B cell (primary cell): ENCODE measurements at regions not wholly inside any gene's neighbourhood (a gene's known extent, or its start where the extent isn't known, plus 50 kb on each side); places are given as distances from the start of the nearest gene placed in this dataset.

Source experiments
- ATAC-seq: fragments of 200-7000 bp; cut with Tn5 transposase; one replicate; pipeline ENCODE4 v1.10.0; 2021; ENCODE audit warnings: low read depth, mild to moderate bottlenecking, moderate number of reproducible peaks, moderate library complexity
- CTCF ChIA-PET: fragments of 350-600 bp; sonication (Branson Sonifier 250); formaldehyde crosslinking; loops from one replicate; lab custom pipeline; 2021; ENCODE audit warnings: antibody characterized with exemption, inconsistent platforms; lab: Charles Lee
- POLR2A ChIA-PET: fragments of 350-600 bp; sonication (Branson Sonifier 250); formaldehyde crosslinking; loops from one replicate; lab custom pipeline; 2021; ENCODE audit warnings: antibody characterized with exemption; lab: Charles Lee
- DNase-seq: peaks from one replicate; pipeline ENCODE4 v3.0.0; 2013
- H2AFZ ChIP-seq: 2 replicates; pipeline ENCODE4 v1.6.1; 2012; ENCODE audit warnings: mild to moderate bottlenecking, low read depth, low read length; ENCODE audit not compliant: insufficient read depth, poor library complexity, severe bottlenecking
- H3K27ac ChIP-seq, 2 donors: 1 replicate in 1 of 2; 2 replicates in 1 of 2; pipeline ENCODE4 v1.5.1; 2012 to 2013; ENCODE audit warnings: low read length in 2 of 2, mild to moderate bottlenecking in 2 of 2, moderate library complexity in 1 of 2
- H3K27me3 ChIP-seq, 4 experiments: fragments of 200-600 bp in 1 of 4; sonication (generic) in 1 of 4; replicated peaks in 1 of 4; 1 replicate in 2 of 4; 2 replicates in 2 of 4; pipeline versions ENCODE4 v1.6.1 to v1.7.0; 2013 to 2016; ENCODE audit warnings: low read length in 3 of 4, mild to moderate bottlenecking in 2 of 4, mixed read lengths in 1 of 4, moderate library complexity in 1 of 4; ENCODE audit not compliant: insufficient read depth in 4 of 4, control insufficient read depth in 3 of 4; ENCODE audit errors: control extremely low read depth in 1 of 4
- H3K36me3 ChIP-seq, 2 experiments: replicated peaks in 1 of 2; 1 replicate in 1 of 2; 2 replicates in 1 of 2; pipeline versions ENCODE4 v1.6.1 to v1.7.1; 2013; ENCODE audit warnings: low read length in 1 of 2; ENCODE audit not compliant: insufficient read depth in 2 of 2, control insufficient read depth in 1 of 2; ENCODE audit errors: control extremely low read depth in 1 of 2, extremely low read depth in 1 of 2
- H3K4me1 ChIP-seq, 2 donors: fragments of 200-600 bp in 1 of 2; sonication (generic) in 1 of 2; 1 replicate in 1 of 2; 2 replicates in 1 of 2; pipeline versions ENCODE4 v1.5.1 to v1.6.1; 2013 to 2017; ENCODE audit warnings: low read length in 2 of 2; ENCODE audit not compliant: control insufficient read depth in 2 of 2, insufficient read depth in 2 of 2
- H3K4me2 ChIP-seq: replicated peaks from 2 replicates; pipeline ENCODE3; 2012; ENCODE audit warnings: mild to moderate bottlenecking, low read depth, low read length; ENCODE audit not compliant: poor library complexity, severe bottlenecking
- H3K4me3 ChIP-seq, 5 experiments: fragments of 200-600 bp in 1 of 5; sonication (generic) in 1 of 5; 1 replicate in 3 of 5; 2 replicates in 2 of 5; pipeline versions ENCODE4 v1.5.1 to v1.7.0; 2011 to 2016; ENCODE audit warnings: low read length in 4 of 5, mild to moderate bottlenecking in 4 of 5, low read depth in 2 of 5, control low read depth in 1 of 5, moderate library complexity in 1 of 5; ENCODE audit not compliant: insufficient read depth in 1 of 5; ENCODE audit errors: control extremely low read depth in 1 of 5, extremely low read depth in 1 of 5
- H3K79me2 ChIP-seq: fragments of 200-600 bp; sonication (generic); one replicate; pipeline ENCODE4 v1.6.0; 2016; ENCODE audit warnings: low read length; ENCODE audit not compliant: control insufficient read depth, insufficient read depth
- H3K9ac ChIP-seq: fragments of 200-600 bp; sonication (generic); 2 replicates; pipeline ENCODE4 v1.6.1; 2017; ENCODE audit warnings: mild to moderate bottlenecking, low read length, moderate library complexity
- H3K9me3 ChIP-seq, 3 donors: one replicate each; pipeline versions ENCODE4 v1.6.1 to v1.7.1; 2013; ENCODE audit warnings: low read length in 2 of 3; ENCODE audit not compliant: control insufficient read depth in 2 of 3, insufficient read depth in 1 of 3; ENCODE audit errors: control extremely low read depth in 1 of 3
- H4K20me1 ChIP-seq: 2 replicates; pipeline ENCODE4 v1.6.0; 2012; ENCODE audit warnings: mild to moderate bottlenecking, low read length; ENCODE audit not compliant: insufficient read depth, control insufficient read depth, poor library complexity, severe bottlenecking
- H3K27ac Mint-ChIP-seq: one replicate; pipeline ENCODE4 v1.8.0; 2021; ENCODE audit warnings: mixed read lengths
- H3K27me3 Mint-ChIP-seq: one replicate; pipeline ENCODE4 v1.8.0; 2021; ENCODE audit warnings: mixed read lengths
- H3K4me1 Mint-ChIP-seq: one replicate; pipeline ENCODE4 v1.8.0; 2021; ENCODE audit warnings: mixed read lengths
- H3K4me3 Mint-ChIP-seq: one replicate; pipeline ENCODE4 v1.8.0; 2021; ENCODE audit warnings: mixed read lengths
- H3K9me3 Mint-ChIP-seq: one replicate; pipeline ENCODE4 v1.8.0; 2022; ENCODE audit warnings: mixed read lengths; ENCODE audit not compliant: insufficient read depth
- CTCF ChIP-seq: fragments of 200-600 bp; IDR thresholded peaks from one replicate; pipeline ENCODE4 v1.8.0; 2022; ENCODE audit warnings: antibody characterized with exemption, mild to moderate bottlenecking
- EZH2 ChIP-seq: IDR thresholded peaks from 2 replicates; pipeline ENCODE4 v1.6.1; 2012; ENCODE audit warnings: borderline replicate concordance, low read depth, mild to moderate bottlenecking, moderate library complexity, low read length; ENCODE audit not compliant: insufficient read depth, poor library complexity, severe bottlenecking
- WGBS: methylation state at CpG from one replicate; pipeline ENCODE4 v1.1.5; 2013; ENCODE audit warnings: missing lambda C conversion rate; ENCODE audit not compliant: insufficient coverage; 5-methylcytosine and 5-hydroxymethylcytosine counted together
- intact Hi-C: fragments of 100-400 bp; cut with micrococcal nuclease; formaldehyde crosslinking; loops from one replicate; pipeline ENCODE4 v1.10.0; 2022

- Mint-ChIP-seq H3K4me3 (no peak overlapping the region), H3K9me3 (no peaks in the 10 kb centered on the region), H3K27ac (no peak overlapping the region), H3K4me1 (no peaks in the 10 kb centered on the region), H3K27me3 (no peaks in the 10 kb centered on the region)
- POLR2A ChIA-PET, result no interaction called here
- intact Hi-C loops, result no loop called here
- Histone ChIP-seq H3K27me3 (no peaks in the 10 kb centered on the region), H3K4me3 (no peak overlapping the region), H3K27ac (no peak overlapping the region), H3K79me2 (no peaks in the 10 kb centered on the region), H3K4me2 (no peak overlapping the region), H2AFZ (no peak overlapping the region), H3K9me3 (peaks cover 0 to 2% (median 0%) of the 10 kb centered on the region in 3 donors), H3K36me3 (no peaks in the 10 kb centered on the region), H4K20me1 (no peaks in the 10 kb centered on the region), H3K9ac (no peak overlapping the region), H3K4me1 (no peaks in the 10 kb centered on the region)
- WGBS, result 86% methylated on average over 2 of the region's 3 CpGs
- DNase-seq (no peak), ATAC-seq (no peak)
- CTCF ChIA-PET, result no interaction called here
- no peak for TF ChIP-seq EZH2
- no peak for TF ChIP-seq CTCF
Measured at GRCh38 chr6:126667071-126667470, 327.2 kb downstream of the CENPW start.

GRCh38 chr6:126667728-126668127 lies 327.8 kb downstream of the CENPW start:
- intact Hi-C loops, result no loop called here
- H3K9me3 Mint-ChIP-seq, result no peaks in the 10 kb centered on the region
- H3K27ac Mint-ChIP-seq, result no peak overlapping the region
- no peaks in the 10 kb centered on the region for H3K27me3 ChIP-seq
- no peak overlapping the region for H3K9ac ChIP-seq
- no peaks in the 10 kb centered on the region for H3K79me2 ChIP-seq
- no peak for TF ChIP-seq EZH2
- no peak for TF ChIP-seq CTCF
- H3K4me1 Mint-ChIP-seq, result no peaks in the 10 kb centered on the region
- no peak overlapping the region for H3K4me3 ChIP-seq
- POLR2A ChIA-PET, result no interaction called here
- no peak overlapping the region for H3K4me3 Mint-ChIP-seq
- ATAC-seq (no peak), DNase-seq (no peak)
- H3K4me1 ChIP-seq, result no peaks in the 10 kb centered on the region
- CTCF ChIA-PET, result no interaction called here
- H4K20me1 ChIP-seq, result no peaks in the 10 kb centered on the region
- H3K36me3 ChIP-seq, result no peaks in the 10 kb centered on the region
- no peak overlapping the region for H2AFZ ChIP-seq
- H3K27ac ChIP-seq, result no peak overlapping the region
- no peaks in the 10 kb centered on the region for H3K27me3 Mint-ChIP-seq
- peaks cover 0 to 2% (median 0%) of the 10 kb centered on the region in 3 donors for H3K9me3 ChIP-seq
- no peak overlapping the region for H3K4me2 ChIP-seq
